AG04449 (cell line): ENCODE measurements at regions not wholly inside any gene's neighbourhood (a gene's known extent, or its start where the extent isn't known, plus 50 kb on each side); places are given as distances from the start of the nearest gene placed in this dataset.

Source experiments
- CTCF ChIA-PET: fragments of 350-600 bp; formaldehyde crosslinking; extraction: SDS; loops from one replicate; lab custom pipeline; 2021; ENCODE audit warnings: antibody characterized with exemption; lab: Yijun Ruan, JAX
- POLR2A ChIA-PET: fragments of 400-600, 350-600 bp; formaldehyde crosslinking; extraction: SDS; loops from one replicate; lab custom pipeline; 2020; ENCODE audit warnings: antibody characterized with exemption, inconsistent platforms; lab: Yijun Ruan, JAX
- DNase-seq: peaks from one replicate; pipeline ENCODE4 v3.0.0-alpha.2; 2010; ENCODE audit warnings: low read depth, low spot score
- H3K4me3 ChIP-seq: 2 replicates; pipeline ENCODE4 v1.5.1; 2011; ENCODE audit warnings: low read depth, mild to moderate bottlenecking, control low read depth, low read length
- TF ChIP-seq, protein P1 (sequence below): IDR thresholded peaks from one replicate; pipeline ENCODE4 v1.5.1; 2011; ENCODE audit warnings: mild to moderate bottlenecking, moderate library complexity, low read length, control low read depth, inconsistent platforms; ENCODE audit not compliant: insufficient read depth; ENCODE audit errors: missing control alignments

DNA sequence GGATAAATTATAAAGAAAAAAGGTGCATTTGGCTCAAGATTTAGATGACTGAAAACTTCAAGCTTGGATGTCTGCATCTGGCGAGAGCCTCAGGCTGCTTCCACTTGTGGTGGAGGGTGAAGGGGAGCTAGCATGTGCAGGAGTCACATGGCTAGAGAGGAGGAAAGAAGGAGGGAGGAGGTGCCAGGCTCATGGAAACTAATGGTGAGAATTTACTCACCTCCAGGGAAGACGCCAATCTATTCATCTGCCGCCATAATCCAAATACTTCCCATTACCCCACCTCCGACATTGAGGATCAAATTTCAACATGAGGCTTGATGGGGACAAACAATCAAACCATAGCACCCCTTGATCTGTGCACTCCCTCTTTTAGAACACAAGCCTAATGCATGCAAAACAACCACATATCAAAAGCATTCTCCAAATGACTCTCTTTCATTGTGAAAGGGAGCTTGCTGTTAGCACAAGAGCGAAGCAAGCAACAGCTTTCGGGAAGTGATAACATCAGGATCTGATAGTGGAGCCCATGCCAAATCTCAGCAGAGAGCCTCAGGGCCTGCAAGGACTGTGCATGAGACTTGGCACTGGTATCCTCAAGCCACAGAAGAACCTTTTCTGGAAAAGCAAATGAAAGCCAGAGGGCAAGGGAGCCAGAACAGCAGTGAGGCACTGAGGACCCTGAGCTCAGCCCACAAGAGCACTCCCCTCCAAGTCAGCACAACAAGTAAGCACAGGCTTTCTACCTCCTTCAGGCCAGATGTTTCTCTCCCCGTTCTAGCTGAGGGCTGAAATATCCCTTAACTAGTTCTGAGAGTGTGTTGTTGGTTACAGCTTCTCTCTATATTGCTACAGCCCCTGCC is 50.2 kb upstream of the THBS1 start:
- POLR2A ChIA-PET: no interaction called here
- DNase-seq: no peak
- H3K4me3 ChIP-seq: no peak overlapping the region
- CTCF ChIA-PET: interaction anchor here (0.9 to 1.5 kb wide), 4 partner anchors 11 to 28 kb away, joined by 3 to 4 read pairs (median 3); no protein-coding TSS in a partner anchor
- TF ChIP-seq, protein P1, sequence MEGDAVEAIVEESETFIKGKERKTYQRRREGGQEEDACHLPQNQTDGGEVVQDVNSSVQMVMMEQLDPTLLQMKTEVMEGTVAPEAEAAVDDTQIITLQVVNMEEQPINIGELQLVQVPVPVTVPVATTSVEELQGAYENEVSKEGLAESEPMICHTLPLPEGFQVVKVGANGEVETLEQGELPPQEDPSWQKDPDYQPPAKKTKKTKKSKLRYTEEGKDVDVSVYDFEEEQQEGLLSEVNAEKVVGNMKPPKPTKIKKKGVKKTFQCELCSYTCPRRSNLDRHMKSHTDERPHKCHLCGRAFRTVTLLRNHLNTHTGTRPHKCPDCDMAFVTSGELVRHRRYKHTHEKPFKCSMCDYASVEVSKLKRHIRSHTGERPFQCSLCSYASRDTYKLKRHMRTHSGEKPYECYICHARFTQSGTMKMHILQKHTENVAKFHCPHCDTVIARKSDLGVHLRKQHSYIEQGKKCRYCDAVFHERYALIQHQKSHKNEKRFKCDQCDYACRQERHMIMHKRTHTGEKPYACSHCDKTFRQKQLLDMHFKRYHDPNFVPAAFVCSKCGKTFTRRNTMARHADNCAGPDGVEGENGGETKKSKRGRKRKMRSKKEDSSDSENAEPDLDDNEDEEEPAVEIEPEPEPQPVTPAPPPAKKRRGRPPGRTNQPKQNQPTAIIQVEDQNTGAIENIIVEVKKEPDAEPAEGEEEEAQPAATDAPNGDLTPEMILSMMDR: no peak
